Uterus (tissue), 2 donors: ENCODE measurements at regions not wholly inside any gene's neighbourhood (a gene's known extent, or its start where the extent isn't known, plus 50 kb on each side); places are given as distances from the start of the nearest gene placed in this dataset.

Experiments
- CTCF ChIP-seq, 4 experiments: fragments of 200-600 bp in 2 of 4; fragments of 450-650 bp in 2 of 4; sonication (generic) in 2 of 4; IDR thresholded peaks; one replicate each; pipeline ENCODE4 v1.5.1; 2016 to 2019; ENCODE audit warnings: antibody characterized with exemption in 4 of 4, mild to moderate bottlenecking in 2 of 4, moderate library complexity in 1 of 4
- POLR2A ChIP-seq, 2 donors: fragments of 450-650 bp; IDR thresholded peaks; one replicate each; pipeline ENCODE4 v1.6.1; 2016; ENCODE audit warnings: antibody characterized with exemption in 2 of 2, mild to moderate bottlenecking in 1 of 2, moderate library complexity in 1 of 2

GRCh38 chr6:1127597-1128288 is 184.2 kb upstream of the FOXQ1 start:
- TF ChIP-seq CTCF (IDR thresholded peaks at IDR 0.05) (no peak), POLR2A (IDR thresholded peaks at IDR 0.05) (no peak)
